Stomach (tissue), 8 donors: ENCODE measurements at regions not wholly inside any gene's neighbourhood (a gene's known extent, or its start where the extent isn't known, plus 50 kb on each side); places are given as distances from the start of the nearest gene placed in this dataset.

Experiments used
- DNase-seq, 2 donors: peaks; one replicate each; pipeline versions ENCODE4 v3.0.0 to v3.0.0-alpha.2; 2013 to 2019
- H3K27ac ChIP-seq, 5 donors: fragments of 200-600 bp in 4 of 5; sonication (generic) in 4 of 5; one replicate each; pipeline ENCODE4 v1.5.1; 2013 to 2019; ENCODE audit warnings: mild to moderate bottlenecking in 1 of 5, moderate library complexity in 1 of 5
- H3K27me3 ChIP-seq, 3 donors: fragments of 200-600 bp; sonication (generic); one replicate each; pipeline ENCODE4 v1.5.1; 2017 to 2019; ENCODE audit warnings: mixed run types in 1 of 3
- H3K36me3 ChIP-seq, 4 donors: fragments of 200-600 bp; sonication (generic); 1 replicate in 3 of 4; 2 replicates in 1 of 4; pipeline ENCODE4 v1.5.1; 2016 to 2019
- H3K4me1 ChIP-seq, 4 donors: fragments of 200-600 bp; sonication (generic); one replicate each; pipeline ENCODE4 v1.5.1; 2016 to 2019
- H3K4me3 ChIP-seq, 4 donors: fragments of 200-600 bp; sonication (generic) in 3 of 4; one replicate each; pipeline ENCODE4 v1.5.1; 2016 to 2019; ENCODE audit warnings: mild to moderate bottlenecking in 1 of 4
- H3K9me3 ChIP-seq, 4 donors: fragments of 200-600 bp; sonication (generic); one replicate each; pipeline ENCODE4 v1.5.1; 2016 to 2019
- EP300 ChIP-seq: sonication (generic); formaldehyde crosslinking; IDR thresholded peaks from one replicate; pipeline ENCODE4 v1.6.1; 2017; ENCODE audit warnings: antibody characterized with exemption
- POLR2A ChIP-seq, 4 donors: fragments of 450-650 bp; IDR thresholded peaks; one replicate each; pipeline ENCODE4 v1.6.1; 2016; ENCODE audit warnings: antibody characterized with exemption in 4 of 4, control low read depth in 2 of 4, mild to moderate bottlenecking in 1 of 4, moderate library complexity in 1 of 4
- POLR2AphosphoS5 ChIP-seq, 3 donors: sonication (generic); formaldehyde crosslinking; IDR thresholded peaks; one replicate each; pipeline ENCODE4 v1.6.1; 2016; ENCODE audit warnings: antibody characterized with exemption in 3 of 3
- WGBS, 5 donors: extraction: QIAGEN DNeasy Blood & Tissue Kit in 3 of 5; methylation state at CpG; one replicate each; pipeline versions ENCODE4 v1.1.5 to v1.1.7; 2013 to 2018; 5-methylcytosine and 5-hydroxymethylcytosine counted together
- intact Hi-C: fragments of 100-400 bp; cut with DNase I; formaldehyde crosslinking; loops from one replicate; pipeline ENCODE4 v1.15.1; 2023; ENCODE audit warnings: low total_unique reads
- TF ChIP-seq, protein P1 (sequence below), 7 experiments: fragments of 450-650 bp in 4 of 7; fragments of 200-600 bp in 3 of 7; sonication (generic) in 3 of 7; IDR thresholded peaks; one replicate each; pipeline ENCODE4 v1.5.1; 2016 to 2019; ENCODE audit warnings: antibody characterized with exemption in 7 of 7, control low read depth in 2 of 7, mild to moderate bottlenecking in 1 of 7
- donor health status: healthy with polysubstance abuse.
- donor health status: Bipolar disorder and iron deficiency.
- donor health status: healthy.

DNA sequence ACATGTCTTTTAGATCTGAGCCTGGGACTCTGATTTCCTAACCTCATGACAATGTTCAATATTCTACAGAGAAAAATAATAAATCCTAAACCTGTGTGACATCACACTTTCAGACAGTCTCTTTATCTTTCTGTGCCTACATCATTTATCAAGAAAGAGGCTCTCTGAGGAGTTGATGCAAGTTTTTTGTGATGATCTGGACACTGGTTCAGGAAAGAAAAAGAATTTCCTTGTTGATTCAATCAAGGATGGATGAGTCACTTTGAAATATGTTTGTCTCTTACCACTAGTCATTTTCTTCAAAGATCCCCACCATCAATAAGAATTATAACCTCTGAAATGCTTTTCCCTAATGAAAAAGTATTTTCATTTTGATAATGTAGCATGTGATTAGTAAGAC is 404.6 kb downstream of the WDR72 start:
- intact Hi-C loops: no loop called here
- Histone ChIP-seq H3K9me3 (no peaks in the 10 kb centered on the region), H3K4me3 (no peak overlapping the region), H3K27ac (no peak overlapping the region), H3K27me3 (no peaks in the 10 kb centered on the region), H3K4me1 (no peaks in the 10 kb centered on the region), H3K36me3 (no peaks in the 10 kb centered on the region)
- TF ChIP-seq POLR2A (IDR thresholded peaks at IDR 0.05) (no peak), EP300 (no peak), POLR2AphosphoS5 (IDR thresholded peaks at IDR 0.05) (no peak)
- TF ChIP-seq, protein P1, sequence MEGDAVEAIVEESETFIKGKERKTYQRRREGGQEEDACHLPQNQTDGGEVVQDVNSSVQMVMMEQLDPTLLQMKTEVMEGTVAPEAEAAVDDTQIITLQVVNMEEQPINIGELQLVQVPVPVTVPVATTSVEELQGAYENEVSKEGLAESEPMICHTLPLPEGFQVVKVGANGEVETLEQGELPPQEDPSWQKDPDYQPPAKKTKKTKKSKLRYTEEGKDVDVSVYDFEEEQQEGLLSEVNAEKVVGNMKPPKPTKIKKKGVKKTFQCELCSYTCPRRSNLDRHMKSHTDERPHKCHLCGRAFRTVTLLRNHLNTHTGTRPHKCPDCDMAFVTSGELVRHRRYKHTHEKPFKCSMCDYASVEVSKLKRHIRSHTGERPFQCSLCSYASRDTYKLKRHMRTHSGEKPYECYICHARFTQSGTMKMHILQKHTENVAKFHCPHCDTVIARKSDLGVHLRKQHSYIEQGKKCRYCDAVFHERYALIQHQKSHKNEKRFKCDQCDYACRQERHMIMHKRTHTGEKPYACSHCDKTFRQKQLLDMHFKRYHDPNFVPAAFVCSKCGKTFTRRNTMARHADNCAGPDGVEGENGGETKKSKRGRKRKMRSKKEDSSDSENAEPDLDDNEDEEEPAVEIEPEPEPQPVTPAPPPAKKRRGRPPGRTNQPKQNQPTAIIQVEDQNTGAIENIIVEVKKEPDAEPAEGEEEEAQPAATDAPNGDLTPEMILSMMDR (IDR thresholded peaks at IDR 0.05): no peak
- no peak for DNase-seq

DNA sequence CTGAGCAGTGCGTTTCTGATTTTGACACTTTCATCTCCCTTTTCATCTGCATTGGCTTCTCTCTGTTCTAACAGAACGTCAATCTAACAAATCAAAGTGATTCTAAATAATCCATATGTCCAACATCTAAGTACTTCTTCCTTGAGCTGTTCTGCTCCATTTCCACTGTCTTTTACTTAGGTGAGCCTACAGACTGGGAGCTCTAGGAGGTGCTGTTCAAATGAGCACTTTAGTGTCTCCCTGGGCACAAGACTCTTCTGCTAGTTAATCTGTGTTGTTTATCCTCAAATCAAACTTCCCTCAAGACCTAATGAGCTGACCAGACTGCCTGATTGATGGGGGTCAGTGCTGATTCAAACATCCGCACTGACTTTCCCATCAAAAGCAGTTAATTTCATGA is 408.1 kb downstream of the WDR72 start:
- TF ChIP-seq POLR2AphosphoS5 (IDR thresholded peaks at IDR 0.05) (no peak), POLR2A (IDR thresholded peaks at IDR 0.05) (no peak)
- TF ChIP-seq, protein P1 (IDR thresholded peaks at IDR 0.05): no peak
- no peaks in the 10 kb centered on the region for H3K9me3 ChIP-seq
- H3K27ac ChIP-seq: no peak overlapping the region
- intact Hi-C loops: no loop called here
- no peaks in the 10 kb centered on the region for H3K36me3 ChIP-seq
- no peak overlapping the region for H3K4me3 ChIP-seq
- no peak for DNase-seq
- 56 to 70% (median 62%) methylated on average over 3 of the region's 3 CpGs for WGBS, 5 donors
- no peaks in the 10 kb centered on the region for H3K27me3 ChIP-seq
- H3K4me1 ChIP-seq: no peaks in the 10 kb centered on the region

DNA sequence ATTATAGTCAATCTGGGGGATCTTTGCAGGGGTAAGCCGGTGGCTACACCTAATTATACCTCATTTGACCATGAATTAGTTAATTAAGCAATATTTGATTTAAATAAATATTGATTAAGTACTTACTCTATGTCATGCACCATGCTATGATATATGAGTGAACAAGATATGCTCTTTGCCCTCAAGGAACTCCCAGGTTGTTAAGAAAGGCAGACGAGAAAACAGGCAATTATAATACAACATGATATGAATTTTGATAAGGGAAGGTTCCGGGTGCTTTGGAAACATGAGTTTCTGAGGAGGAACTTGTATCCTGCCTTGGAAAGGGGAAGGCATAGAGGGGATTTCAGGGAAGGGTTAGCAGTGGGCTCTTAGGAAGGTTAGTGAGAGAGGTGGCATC is 412.9 kb downstream of the WDR72 start:
- Histone ChIP-seq H3K27ac (no peak overlapping the region), H3K36me3 (no peaks in the 10 kb centered on the region), H3K4me1 (no peaks in the 10 kb centered on the region), H3K9me3 (no peaks in the 10 kb centered on the region), H3K27me3 (no peaks in the 10 kb centered on the region), H3K4me3 (no peak overlapping the region)
- 62 to 74% (median 69%) methylated on average over 3 of the region's 3 CpGs for WGBS, 5 donors
- TF ChIP-seq EP300: no peak
- no peak for TF ChIP-seq POLR2AphosphoS5 (IDR thresholded peaks at IDR 0.05)
- TF ChIP-seq, protein P1 (IDR thresholded peaks at IDR 0.05): no peak
- no peak for TF ChIP-seq POLR2A (IDR thresholded peaks at IDR 0.05)
- intact Hi-C loops: no loop called here
- no peak for DNase-seq

DNA sequence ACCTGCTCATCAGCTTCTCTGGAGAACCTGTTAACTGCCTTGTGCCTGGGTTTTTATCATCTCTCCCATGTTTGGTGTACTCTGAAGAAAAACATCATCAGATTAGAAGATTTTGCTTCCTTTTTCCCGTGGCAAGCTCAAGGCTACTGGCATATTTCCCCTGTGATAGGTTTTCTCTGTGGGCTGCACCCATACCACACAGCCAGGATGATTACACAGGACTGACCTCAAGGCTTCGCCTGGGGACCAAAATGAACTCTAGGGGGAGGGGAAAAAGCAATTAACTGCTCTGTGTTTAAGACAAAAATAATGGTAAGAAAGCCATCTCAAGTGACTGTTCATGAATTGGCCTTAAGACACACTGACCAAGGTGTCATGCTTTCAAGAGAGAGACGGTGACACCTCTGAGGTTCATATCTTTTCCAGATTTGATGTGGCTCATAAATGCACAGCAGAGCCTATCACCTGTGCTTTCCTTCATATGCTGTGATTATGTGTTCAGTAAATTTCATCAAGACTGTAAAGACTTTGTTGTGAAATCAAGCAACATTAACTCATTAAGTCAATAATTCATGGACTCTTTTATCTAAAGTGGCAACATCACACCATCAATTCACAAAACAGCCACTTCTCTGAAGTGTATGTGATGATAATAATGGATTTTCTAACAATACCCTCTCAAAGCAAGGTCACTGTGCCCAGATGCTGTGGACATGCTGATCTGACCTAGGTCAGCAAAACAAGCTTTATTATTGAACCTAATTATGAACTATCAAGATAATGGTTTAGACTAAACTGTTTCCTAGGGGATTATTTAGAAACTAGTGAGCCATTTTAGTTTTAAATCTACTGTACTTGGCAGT is 427.9 kb downstream of the WDR72 start:
- WGBS, 5 donors: 44 to 63% (median 52%) methylated on average over 3 of the region's 3 CpGs
- DNase-seq: no peak
- no peak overlapping the region for H3K4me3 ChIP-seq

More for the DNA sequence above, 427.9 kb downstream of the WDR72 start:
- intact Hi-C loops: no loop called here
- peaks cover 0 to 5% (median 0%) of the 10 kb centered on the region in 3 donors for H3K27me3 ChIP-seq
- no peaks in the 10 kb centered on the region for H3K9me3 ChIP-seq
- no peak for TF ChIP-seq POLR2A (IDR thresholded peaks at IDR 0.05)
- no peak for TF ChIP-seq EP300
- no peak for TF ChIP-seq POLR2AphosphoS5 (IDR thresholded peaks at IDR 0.05)
- TF ChIP-seq, protein P1 (IDR thresholded peaks at IDR 0.05): no peak
- no peaks in the 10 kb centered on the region for H3K36me3 ChIP-seq
- H3K27ac ChIP-seq: no peak overlapping the region
- H3K4me1 ChIP-seq: no peaks in the 10 kb centered on the region
